DOHH2 (cell line): ENCODE measurements at regions not wholly inside any gene's neighbourhood (a gene's known extent, or its start where the extent isn't known, plus 50 kb on each side); places are given as distances from the start of the nearest gene placed in this dataset.

ENCODE experiments used
- H3F3A ChIP-seq: fragments of 200-600 bp; sonication (generic), shearing (Covaris generic); 2 replicates; pipeline ENCODE4 v1.6.0; 2016; ENCODE audit warnings: antibody characterized with exemption, mild to moderate bottlenecking; ENCODE audit not compliant: control insufficient read depth, insufficient read depth
- H3K27ac ChIP-seq: fragments of 200-600 bp; sonication (generic); 2 replicates; pipeline ENCODE4 v1.5.1; 2014; ENCODE audit warnings: low read depth, mild to moderate bottlenecking, low read length, moderate library complexity
- H3K27me3 ChIP-seq: fragments of 200-600 bp; sonication (generic); 2 replicates; pipeline ENCODE4 v1.6.1; 2014; ENCODE audit warnings: mild to moderate bottlenecking, low read length, mixed read lengths; ENCODE audit not compliant: control insufficient read depth
- H3K36me3 ChIP-seq: fragments of 200-600 bp; sonication (generic); 2 replicates; pipeline ENCODE4 v1.6.1; 2014; ENCODE audit warnings: mild to moderate bottlenecking, low read length, moderate library complexity, mixed read lengths; ENCODE audit not compliant: control insufficient read depth
- H3K4me1 ChIP-seq: fragments of 200-600 bp; sonication (generic); 2 replicates; pipeline ENCODE4 v1.6.1; 2014; ENCODE audit warnings: mild to moderate bottlenecking, low read length, mixed read lengths; ENCODE audit not compliant: control insufficient read depth
- H3K4me2 ChIP-seq: fragments of 200-600 bp; sonication (generic); 2 replicates; pipeline ENCODE4 v1.6.0; 2014; ENCODE audit warnings: mild to moderate bottlenecking, low read length, moderate library complexity
- H3K4me3 ChIP-seq: fragments of 200-600 bp; sonication (generic); 2 replicates; pipeline ENCODE4 v1.5.1; 2014; ENCODE audit warnings: mild to moderate bottlenecking, low read length, mixed read lengths
- H3K79me2 ChIP-seq: fragments of 200-600 bp; sonication (generic); 2 replicates; pipeline ENCODE4 v1.6.1; 2014; ENCODE audit warnings: mild to moderate bottlenecking, low read length, mixed read lengths; ENCODE audit not compliant: control insufficient read depth
- H3K9me2 ChIP-seq: fragments of 200-600 bp; sonication (generic); replicated peaks from 2 replicates; pipeline ENCODE4 v1.6.1; 2014; ENCODE audit warnings: mild to moderate bottlenecking, low read length, mixed read lengths; ENCODE audit not compliant: control insufficient read depth
- H3K9me3 ChIP-seq: fragments of 200-600 bp; sonication (generic); 2 replicates; pipeline ENCODE4 v1.6.1; 2014; ENCODE audit warnings: antibody characterized with exemption, low read length, mixed read lengths; ENCODE audit not compliant: control insufficient read depth, insufficient read depth
- H4K20me1 ChIP-seq: fragments of 200-600 bp; sonication (generic); 2 replicates; pipeline ENCODE4 v1.6.0; 2014; ENCODE audit warnings: low read depth, mild to moderate bottlenecking, antibody characterized with exemption, low read length, moderate library complexity; ENCODE audit not compliant: control insufficient read depth, insufficient read depth
- CTCF ChIP-seq: fragments of 200-600 bp; sonication (generic); IDR thresholded peaks from one replicate; pipeline ENCODE4 v1.5.1; 2014; ENCODE audit warnings: antibody characterized with exemption, mild to moderate bottlenecking, low read depth, low read length; ENCODE audit not compliant: poor library complexity, severe bottlenecking
- EZH2phosphoT487 ChIP-seq: fragments of 200-600 bp; sonication (generic); IDR thresholded peaks from 2 replicates; pipeline ENCODE4 v1.6.1; 2017; ENCODE audit warnings: borderline replicate concordance, mild to moderate bottlenecking, antibody characterized with exemption, low read length, moderate library complexity, mixed read lengths

- H3F3A ChIP-seq, result no peaks in the 10 kb centered on the region
- no peaks in the 10 kb centered on the region for H4K20me1 ChIP-seq
- no peaks in the 10 kb centered on the region for H3K36me3 ChIP-seq
- no peak overlapping the region for H3K4me2 ChIP-seq
- no peaks in the 10 kb centered on the region for H3K79me2 ChIP-seq
- no peaks in the 10 kb centered on the region for H3K4me1 ChIP-seq
- no peak overlapping the region for H3K4me3 ChIP-seq
- H3K27me3 ChIP-seq, result no peaks in the 10 kb centered on the region
- no peak overlapping the region for H3K27ac ChIP-seq
- no peaks in the 10 kb centered on the region for H3K9me3 ChIP-seq
- no peaks in the 10 kb centered on the region for H3K9me2 ChIP-seq
- TF ChIP-seq CTCF (no peak), EZH2phosphoT487 (no peak)
These were observed 59.4 kb upstream of the KHDRBS2 start for GRCh38 chr6:62345446-62345845.

DNA sequence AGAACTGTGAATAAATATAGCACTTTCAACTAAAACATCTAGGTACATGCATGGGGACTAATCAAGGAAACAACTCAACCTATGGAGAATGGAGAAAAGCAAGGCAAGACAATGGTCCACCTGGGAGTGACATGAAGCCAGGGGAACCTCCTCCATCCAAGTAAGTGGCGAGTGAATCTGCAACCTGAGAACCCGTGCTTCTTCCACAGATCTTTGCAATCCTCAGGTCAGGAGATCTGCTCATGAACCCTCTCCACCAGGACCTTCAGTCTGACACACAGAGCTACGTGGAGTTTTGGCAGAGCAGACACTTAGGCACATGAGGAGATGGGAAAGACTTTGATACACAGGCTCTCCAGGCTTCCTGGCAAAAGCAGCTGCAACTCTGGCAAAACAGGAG, 58.8 kb upstream of the KHDRBS2 start:
- no peaks in the 10 kb centered on the region for H4K20me1 ChIP-seq
- TF ChIP-seq EZH2phosphoT487 (no peak), CTCF (no peak)
- no peak overlapping the region for H3K4me3 ChIP-seq
- no peak overlapping the region for H3K27ac ChIP-seq
- no peak overlapping the region for H3K4me2 ChIP-seq
- no peaks in the 10 kb centered on the region for H3K9me2 ChIP-seq
- no peaks in the 10 kb centered on the region for H3K27me3 ChIP-seq
- H3K79me2 ChIP-seq, result no peaks in the 10 kb centered on the region
- no peaks in the 10 kb centered on the region for H3K9me3 ChIP-seq
- no peaks in the 10 kb centered on the region for H3K36me3 ChIP-seq
- H3F3A ChIP-seq, result no peaks in the 10 kb centered on the region
- H3K4me1 ChIP-seq, result no peaks in the 10 kb centered on the region

GRCh38 chr6:62338477-62338876, 52.5 kb upstream of the KHDRBS2 start:
- no peaks in the 10 kb centered on the region for H3K27me3 ChIP-seq
- no peak overlapping the region for H3K4me3 ChIP-seq
- no peaks in the 10 kb centered on the region for H3K4me1 ChIP-seq
- no peaks in the 10 kb centered on the region for H3F3A ChIP-seq
- H3K36me3 ChIP-seq, result no peaks in the 10 kb centered on the region
- H3K4me2 ChIP-seq, result no peak overlapping the region
- no peaks in the 10 kb centered on the region for H4K20me1 ChIP-seq
- no peaks in the 10 kb centered on the region for H3K79me2 ChIP-seq
- H3K27ac ChIP-seq, result no peak overlapping the region
- peaks cover 10% of the 10 kb centered on the region; the same call in 1 of the 2 replicates for H3K9me3 ChIP-seq
- no peaks in the 10 kb centered on the region for H3K9me2 ChIP-seq
- TF ChIP-seq CTCF, result no peak
- no peak for TF ChIP-seq EZH2phosphoT487
